ENCODE measurements at regions not wholly inside any gene's neighbourhood (a gene's known extent, or its start where the extent isn't known, plus 50 kb on each side); places are given as distances from the start of the nearest gene placed in this dataset.

DNA sequence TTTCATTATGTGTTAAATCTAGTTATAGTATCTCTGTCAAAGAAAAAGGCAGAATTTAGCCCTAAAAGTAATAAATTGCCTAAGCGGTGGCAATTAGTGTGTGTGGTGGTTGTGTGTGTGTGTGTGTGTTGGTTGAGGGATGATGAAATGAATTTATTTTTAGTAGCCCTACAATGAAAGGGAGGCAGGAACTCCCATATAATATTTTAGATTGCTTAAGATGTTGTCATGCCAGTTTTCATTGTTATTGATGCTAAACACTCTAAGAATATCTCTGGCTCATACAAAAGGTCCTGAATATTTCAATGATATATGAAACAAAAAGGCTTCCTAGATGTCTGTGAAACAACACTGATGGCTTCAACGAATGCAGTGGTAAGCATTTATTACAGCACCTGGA, 140.6 kb upstream of the TBC1D5 start:
- no peaks in the 10 kb centered on the region for H3K27me3 ChIP-seq (ENCODE audit: control insufficient read depth, insufficient read depth, low read length)
- intact Hi-C loops (cut with DNase I): no loop called here
- no peak overlapping the region for H3K27ac ChIP-seq (ENCODE audit: low read depth in 2 of 2, low read length in 2 of 2)
- no peaks in the 10 kb centered on the region for H3K36me3 ChIP-seq (ENCODE audit: control insufficient read depth in 2 of 3, insufficient read depth in 3 of 3, low read length in 3 of 3)
- H3K9me3 ChIP-seq (ENCODE audit: control insufficient read depth in 2 of 3, insufficient read depth in 1 of 3, low read length in 3 of 3): no peaks in the 10 kb centered on the region
- H3K9ac ChIP-seq (ENCODE audit: low read length in 3 of 3): no peak overlapping the region
- H3K4me3 ChIP-seq (ENCODE audit: low read length in 3 of 3): no peak overlapping the region
- TF ChIP-seq, protein P1, sequence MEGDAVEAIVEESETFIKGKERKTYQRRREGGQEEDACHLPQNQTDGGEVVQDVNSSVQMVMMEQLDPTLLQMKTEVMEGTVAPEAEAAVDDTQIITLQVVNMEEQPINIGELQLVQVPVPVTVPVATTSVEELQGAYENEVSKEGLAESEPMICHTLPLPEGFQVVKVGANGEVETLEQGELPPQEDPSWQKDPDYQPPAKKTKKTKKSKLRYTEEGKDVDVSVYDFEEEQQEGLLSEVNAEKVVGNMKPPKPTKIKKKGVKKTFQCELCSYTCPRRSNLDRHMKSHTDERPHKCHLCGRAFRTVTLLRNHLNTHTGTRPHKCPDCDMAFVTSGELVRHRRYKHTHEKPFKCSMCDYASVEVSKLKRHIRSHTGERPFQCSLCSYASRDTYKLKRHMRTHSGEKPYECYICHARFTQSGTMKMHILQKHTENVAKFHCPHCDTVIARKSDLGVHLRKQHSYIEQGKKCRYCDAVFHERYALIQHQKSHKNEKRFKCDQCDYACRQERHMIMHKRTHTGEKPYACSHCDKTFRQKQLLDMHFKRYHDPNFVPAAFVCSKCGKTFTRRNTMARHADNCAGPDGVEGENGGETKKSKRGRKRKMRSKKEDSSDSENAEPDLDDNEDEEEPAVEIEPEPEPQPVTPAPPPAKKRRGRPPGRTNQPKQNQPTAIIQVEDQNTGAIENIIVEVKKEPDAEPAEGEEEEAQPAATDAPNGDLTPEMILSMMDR (IDR thresholded peaks at IDR 0.05; ENCODE audit: borderline replicate concordance, extremely low read depth, insufficient read depth): no peak
- H3K4me1 ChIP-seq (ENCODE audit: control insufficient read depth in 2 of 3, insufficient read depth in 2 of 3, low read depth in 1 of 3, low read length in 3 of 3): no peaks in the 10 kb centered on the region
- FAIRE-seq (no peak), DNase-seq (no peak)

DNA sequence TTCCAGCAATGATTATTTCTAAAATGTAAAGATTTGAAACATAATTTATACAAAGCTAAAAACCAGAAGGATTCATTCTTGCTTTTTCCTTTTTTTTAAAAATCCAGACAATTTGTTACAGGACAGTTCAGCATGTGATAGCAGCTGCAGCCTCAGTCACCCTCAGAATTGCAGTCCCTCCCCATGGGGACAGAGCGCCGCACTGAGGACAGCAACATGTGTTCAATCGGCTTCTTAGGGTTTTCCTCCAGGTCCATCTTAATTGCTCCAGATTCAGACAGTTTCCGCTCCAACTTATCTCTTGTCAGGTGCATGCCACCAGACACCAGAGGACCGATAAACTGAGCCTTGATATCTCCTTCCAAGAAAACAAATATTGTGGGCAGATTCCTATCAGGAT, 134.9 kb upstream of the TBC1D5 start:
- no peak for FAIRE-seq
- no peaks in the 10 kb centered on the region for H3K27me3 ChIP-seq (ENCODE audit: control insufficient read depth, insufficient read depth, low read length)
- H3K4me3 ChIP-seq (ENCODE audit: low read length in 3 of 3): no peak overlapping the region
- H3K27ac ChIP-seq (ENCODE audit: low read depth in 2 of 2, low read length in 2 of 2): no peak overlapping the region
- DNase-seq: no peak
- no peaks in the 10 kb centered on the region for H3K4me1 ChIP-seq (ENCODE audit: control insufficient read depth in 2 of 3, insufficient read depth in 2 of 3, low read depth in 1 of 3, low read length in 3 of 3)
- no peaks in the 10 kb centered on the region for H3K36me3 ChIP-seq (ENCODE audit: control insufficient read depth in 2 of 3, insufficient read depth in 3 of 3, low read length in 3 of 3)
- intact Hi-C loops (cut with DNase I): no loop called here
- TF ChIP-seq, protein P1 (IDR thresholded peaks at IDR 0.05; ENCODE audit: borderline replicate concordance, extremely low read depth, insufficient read depth): no peak
- H3K9ac ChIP-seq (ENCODE audit: low read length in 3 of 3): no peak overlapping the region
- H3K9me3 ChIP-seq (ENCODE audit: control insufficient read depth in 2 of 3, insufficient read depth in 1 of 3, low read length in 3 of 3): no peaks in the 10 kb centered on the region

DNA sequence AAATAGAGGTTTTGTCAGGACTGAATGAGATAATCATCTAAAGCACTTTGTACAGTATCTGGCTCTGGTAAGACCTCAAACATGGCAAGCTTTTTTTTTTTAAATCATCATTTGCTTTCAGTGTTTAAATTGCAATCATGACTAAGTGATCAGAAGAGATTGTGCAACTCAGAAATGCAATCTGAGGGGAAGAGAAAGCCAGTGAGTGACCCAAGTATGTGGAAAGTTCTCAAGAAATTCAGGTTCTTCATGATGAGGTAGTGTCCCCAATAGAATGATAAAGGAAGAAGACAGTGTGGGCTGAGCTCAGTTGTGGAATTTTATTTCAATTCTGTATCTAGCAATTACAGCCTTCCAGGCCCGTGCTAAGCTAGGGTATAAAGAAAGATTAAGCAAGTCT, 132.2 kb upstream of the TBC1D5 start:
- DNase-seq (no peak), FAIRE-seq (no peak)
- no peak overlapping the region for H3K9ac ChIP-seq (ENCODE audit: low read length in 3 of 3)
- H3K4me3 ChIP-seq (ENCODE audit: low read length in 3 of 3): no peak overlapping the region
- TF ChIP-seq, protein P1 (IDR thresholded peaks at IDR 0.05; ENCODE audit: borderline replicate concordance, extremely low read depth, insufficient read depth): no peak
- H3K4me1 ChIP-seq (ENCODE audit: control insufficient read depth in 2 of 3, insufficient read depth in 2 of 3, low read depth in 1 of 3, low read length in 3 of 3): no peaks in the 10 kb centered on the region
- intact Hi-C loops (cut with DNase I): no loop called here
- no peak overlapping the region for H3K27ac ChIP-seq (ENCODE audit: low read depth in 2 of 2, low read length in 2 of 2)
- H3K27me3 ChIP-seq (ENCODE audit: control insufficient read depth, insufficient read depth, low read length): no peaks in the 10 kb centered on the region
- no peaks in the 10 kb centered on the region for H3K9me3 ChIP-seq (ENCODE audit: control insufficient read depth in 2 of 3, insufficient read depth in 1 of 3, low read length in 3 of 3)
- H3K36me3 ChIP-seq (ENCODE audit: control insufficient read depth in 2 of 3, insufficient read depth in 3 of 3, low read length in 3 of 3): no peaks in the 10 kb centered on the region

DNA sequence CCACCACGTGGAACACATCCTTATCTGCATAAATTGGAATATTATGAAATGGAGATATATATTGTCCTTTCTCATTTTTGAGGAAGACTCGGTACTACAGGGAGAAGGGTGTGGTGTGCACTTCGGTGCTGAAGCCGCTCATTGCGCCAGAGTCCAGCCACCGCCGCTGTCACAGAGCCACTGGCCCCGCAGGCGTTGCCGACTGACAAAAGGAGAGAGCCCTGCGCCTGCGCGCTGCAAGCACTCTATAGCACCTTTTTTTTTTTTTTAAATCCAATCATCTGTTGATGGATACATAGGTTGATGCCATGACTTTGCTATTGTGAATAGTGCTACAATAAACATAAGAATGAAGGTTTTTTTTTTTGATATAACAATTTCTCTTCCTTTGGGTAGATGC, 130.0 kb upstream of the TBC1D5 start:
- no peaks in the 10 kb centered on the region for H3K27me3 ChIP-seq (ENCODE audit: control insufficient read depth, insufficient read depth, low read length)
- no peaks in the 10 kb centered on the region for H3K4me1 ChIP-seq (ENCODE audit: control insufficient read depth in 2 of 3, insufficient read depth in 2 of 3, low read depth in 1 of 3, low read length in 3 of 3)
- no peak overlapping the region for H3K4me3 ChIP-seq (ENCODE audit: low read length in 3 of 3)
- H3K9me3 ChIP-seq (ENCODE audit: control insufficient read depth in 2 of 3, insufficient read depth in 1 of 3, low read length in 3 of 3): no peaks in the 10 kb centered on the region
- H3K36me3 ChIP-seq (ENCODE audit: control insufficient read depth in 2 of 3, insufficient read depth in 3 of 3, low read length in 3 of 3): no peaks in the 10 kb centered on the region
- no peak overlapping the region for H3K9ac ChIP-seq (ENCODE audit: low read length in 3 of 3)
- DNase-seq (no peak), FAIRE-seq (no peak)
- intact Hi-C loops (cut with DNase I): no loop called here
- TF ChIP-seq, protein P1 (IDR thresholded peaks at IDR 0.05; ENCODE audit: borderline replicate concordance, extremely low read depth, insufficient read depth): no peak
- no peak overlapping the region for H3K27ac ChIP-seq (ENCODE audit: low read depth in 2 of 2, low read length in 2 of 2)

Data from kidney (tissue), 13 donors.